Fibroblast of the aortic adventitia (primary cell): ENCODE measurements at regions not wholly inside any gene's neighbourhood (a gene's known extent, or its start where the extent isn't known, plus 50 kb on each side); places are given as distances from the start of the nearest gene placed in this dataset.

ENCODE experiments used
- DNase-seq: peaks from one replicate; pipeline ENCODE4 v3.0.0-alpha.2; 2010; ENCODE audit warnings: low read depth
- H3K4me3 ChIP-seq: 2 replicates; pipeline ENCODE4 v1.5.1; 2011; ENCODE audit warnings: low read depth, mild to moderate bottlenecking, control low read depth, low read length, moderate library complexity
- TF ChIP-seq, protein P1 (sequence below): IDR thresholded peaks from 2 replicates; pipeline ENCODE4 v1.5.1; 2011; ENCODE audit warnings: mild to moderate bottlenecking, low read length, control low read depth, inconsistent platforms; ENCODE audit not compliant: insufficient read depth

DNA sequence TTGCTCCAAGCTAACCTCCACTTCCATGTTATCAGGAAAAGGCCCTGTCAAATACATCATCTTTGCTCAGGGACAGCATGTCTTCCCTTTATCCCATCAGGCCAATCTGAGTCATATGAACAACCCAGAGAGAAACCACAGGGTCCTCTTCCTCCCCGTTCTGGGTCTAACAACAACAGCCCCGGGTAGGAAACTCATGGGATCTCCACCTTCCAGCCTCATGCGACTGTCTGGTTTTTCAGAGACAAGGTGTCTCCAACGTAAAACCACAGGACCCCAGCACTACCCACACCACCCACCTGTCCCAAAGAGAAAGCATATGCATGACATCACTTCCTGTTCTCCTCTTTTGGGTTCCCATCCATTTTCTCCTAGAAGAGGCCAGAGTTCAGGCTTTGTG, 217.9 kb downstream of the ENC1 start:
- TF ChIP-seq, protein P1, sequence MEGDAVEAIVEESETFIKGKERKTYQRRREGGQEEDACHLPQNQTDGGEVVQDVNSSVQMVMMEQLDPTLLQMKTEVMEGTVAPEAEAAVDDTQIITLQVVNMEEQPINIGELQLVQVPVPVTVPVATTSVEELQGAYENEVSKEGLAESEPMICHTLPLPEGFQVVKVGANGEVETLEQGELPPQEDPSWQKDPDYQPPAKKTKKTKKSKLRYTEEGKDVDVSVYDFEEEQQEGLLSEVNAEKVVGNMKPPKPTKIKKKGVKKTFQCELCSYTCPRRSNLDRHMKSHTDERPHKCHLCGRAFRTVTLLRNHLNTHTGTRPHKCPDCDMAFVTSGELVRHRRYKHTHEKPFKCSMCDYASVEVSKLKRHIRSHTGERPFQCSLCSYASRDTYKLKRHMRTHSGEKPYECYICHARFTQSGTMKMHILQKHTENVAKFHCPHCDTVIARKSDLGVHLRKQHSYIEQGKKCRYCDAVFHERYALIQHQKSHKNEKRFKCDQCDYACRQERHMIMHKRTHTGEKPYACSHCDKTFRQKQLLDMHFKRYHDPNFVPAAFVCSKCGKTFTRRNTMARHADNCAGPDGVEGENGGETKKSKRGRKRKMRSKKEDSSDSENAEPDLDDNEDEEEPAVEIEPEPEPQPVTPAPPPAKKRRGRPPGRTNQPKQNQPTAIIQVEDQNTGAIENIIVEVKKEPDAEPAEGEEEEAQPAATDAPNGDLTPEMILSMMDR = no peak

GRCh38 chr5:74422030-74422429, 218.5 kb downstream of the ENC1 start:
- TF ChIP-seq, protein P1 = no peak
- no peak for DNase-seq
- H3K4me3 ChIP-seq = no peak overlapping the region

More for the DNA sequence above, 217.9 kb downstream of the ENC1 start:
- DNase-seq = no peak
- no peak overlapping the region for H3K4me3 ChIP-seq

DNA sequence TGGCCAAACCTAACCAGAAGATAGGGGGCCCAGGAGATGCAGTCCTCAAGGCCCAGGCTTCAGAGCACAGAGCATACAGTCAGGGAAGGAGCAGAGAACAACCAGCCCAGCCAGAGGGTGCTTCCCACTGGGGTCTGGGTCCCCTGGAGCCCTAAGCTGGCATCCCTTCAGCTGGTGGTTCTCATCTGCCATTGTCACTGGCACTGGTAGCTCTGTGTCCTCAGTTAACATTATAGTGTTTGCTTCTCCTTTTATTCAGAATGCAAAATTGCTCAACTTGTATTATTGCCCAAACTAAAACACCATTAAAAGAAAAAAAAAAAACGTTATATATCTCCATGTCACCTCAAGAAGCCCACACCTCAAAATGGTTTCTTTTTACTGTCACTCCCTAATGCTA, 219.2 kb downstream of the ENC1 start:
- no peak overlapping the region for H3K4me3 ChIP-seq
- no peak for DNase-seq
- TF ChIP-seq, protein P1 = no peak

DNA sequence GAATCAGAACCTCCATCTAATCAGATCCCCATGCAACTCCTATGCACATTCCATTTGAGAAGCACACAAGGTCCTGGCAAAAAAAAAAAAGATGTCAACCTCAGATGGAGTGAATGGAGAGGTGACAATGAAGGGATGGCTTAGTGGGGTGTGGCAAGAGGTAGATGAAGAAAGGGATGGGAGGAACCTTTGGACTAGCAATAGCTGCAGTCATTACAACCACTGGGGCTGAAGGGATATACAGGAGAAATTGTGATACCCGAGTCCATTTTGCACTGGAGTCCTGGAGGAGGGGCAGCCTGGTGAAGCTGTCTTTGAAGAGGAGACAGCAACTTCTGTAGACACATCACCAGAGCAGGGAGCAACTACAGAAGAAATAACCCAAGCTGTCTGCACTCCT, 219.6 kb downstream of the ENC1 start:
- no peak for DNase-seq
- TF ChIP-seq, protein P1 = no peak
- no peak overlapping the region for H3K4me3 ChIP-seq

DNA sequence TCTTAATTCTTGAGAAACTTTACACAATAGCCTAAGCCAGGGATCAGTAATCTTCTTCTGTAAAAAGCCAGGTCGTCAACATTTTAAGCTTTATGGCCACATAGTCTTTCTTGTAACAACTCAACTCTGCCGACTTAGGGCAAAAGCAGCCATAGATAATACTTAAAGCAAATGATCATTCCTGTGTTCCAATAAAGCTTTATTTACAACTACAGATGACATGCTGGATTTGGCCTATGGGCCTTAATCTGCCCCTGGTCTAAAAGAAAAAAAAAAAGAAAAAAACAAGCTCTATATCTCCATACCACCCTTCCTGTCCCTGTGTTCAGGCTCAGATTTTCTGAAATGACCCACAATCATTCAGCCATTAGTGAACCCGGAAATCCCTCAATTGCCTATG, 220.3 kb downstream of the ENC1 start:
- no peak overlapping the region for H3K4me3 ChIP-seq
- TF ChIP-seq, protein P1 = no peak
- DNase-seq = no peak

DNA sequence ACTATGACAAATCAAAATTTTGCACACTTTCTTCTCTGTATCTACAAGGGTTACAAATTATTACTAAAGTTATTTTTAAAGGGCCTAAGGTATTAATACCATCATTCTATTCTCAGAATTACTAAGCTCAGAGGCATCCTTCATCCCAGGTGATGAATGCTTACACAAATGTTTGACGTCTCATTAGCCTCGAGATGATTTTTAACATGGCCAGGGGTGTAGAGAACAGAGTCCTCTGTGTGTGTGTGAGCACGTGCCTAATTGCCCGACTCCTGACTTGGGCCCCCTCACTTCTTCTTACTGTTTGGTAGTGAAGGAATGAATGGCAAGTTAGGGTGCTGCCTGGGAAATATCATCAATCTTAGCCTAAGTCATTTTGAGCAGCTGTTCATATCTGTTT, 221.1 kb downstream of the ENC1 start:
- H3K4me3 ChIP-seq = no peak overlapping the region
- no peak for DNase-seq
- TF ChIP-seq, protein P1 = no peak

DNA sequence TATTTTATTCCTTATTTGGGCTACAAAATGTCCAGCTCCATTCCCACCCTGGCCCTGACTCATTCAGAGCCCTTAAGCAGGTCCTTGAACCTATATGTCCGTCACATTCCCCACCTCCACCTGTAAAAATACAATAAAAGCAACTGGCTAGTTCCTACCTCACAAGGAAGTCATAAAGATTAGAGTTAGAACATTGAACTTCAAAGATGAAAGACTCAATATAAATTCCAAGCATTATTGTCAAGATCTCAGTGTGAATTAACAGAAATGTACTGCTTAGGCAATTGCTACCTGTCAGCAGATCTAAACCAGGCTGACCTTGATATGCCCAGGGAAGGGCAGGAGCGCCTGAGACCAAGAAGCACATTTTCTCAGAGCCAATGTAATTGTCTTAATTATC, 221.8 kb downstream of the ENC1 start:
- DNase-seq = no peak
- H3K4me3 ChIP-seq = no peak overlapping the region
- TF ChIP-seq, protein P1 = no peak
